ENCODE measurements at regions not wholly inside any gene's neighbourhood (a gene's known extent, or its start where the extent isn't known, plus 50 kb on each side); places are given as distances from the start of the nearest gene placed in this dataset.
"Not testable (repeated sequence)": the region's sequence is repeated elsewhere in the genome, so short reads cannot be mapped to it uniquely, and the experiment has no call there.

- not testable (repeated sequence) for DNase-seq
Observed at GRCh38 chr1:121573881-121574504, 389.2 kb downstream of the SRGAP2C start.

DNA sequence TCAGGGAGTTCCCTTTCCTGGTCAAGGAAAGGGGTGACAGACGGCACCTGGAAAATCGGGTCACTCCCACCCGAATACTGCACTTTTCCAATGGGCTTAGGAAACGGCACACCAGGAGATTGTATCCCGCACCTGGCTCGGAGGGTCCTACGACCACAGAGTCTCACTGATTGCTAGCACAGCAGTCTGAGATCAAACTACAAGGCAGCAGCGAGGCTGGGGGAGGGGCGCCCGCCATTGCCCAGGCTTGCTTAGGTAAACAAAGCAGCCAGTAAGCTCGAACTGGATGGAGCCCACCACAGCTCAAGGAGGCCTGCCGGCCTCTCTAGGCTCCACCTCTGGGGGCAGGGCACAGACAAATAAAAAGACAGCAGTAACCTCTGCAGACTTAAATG, 389.7 kb downstream of the SRGAP2C start:
- DNase-seq = not testable (repeated sequence)

DNA sequence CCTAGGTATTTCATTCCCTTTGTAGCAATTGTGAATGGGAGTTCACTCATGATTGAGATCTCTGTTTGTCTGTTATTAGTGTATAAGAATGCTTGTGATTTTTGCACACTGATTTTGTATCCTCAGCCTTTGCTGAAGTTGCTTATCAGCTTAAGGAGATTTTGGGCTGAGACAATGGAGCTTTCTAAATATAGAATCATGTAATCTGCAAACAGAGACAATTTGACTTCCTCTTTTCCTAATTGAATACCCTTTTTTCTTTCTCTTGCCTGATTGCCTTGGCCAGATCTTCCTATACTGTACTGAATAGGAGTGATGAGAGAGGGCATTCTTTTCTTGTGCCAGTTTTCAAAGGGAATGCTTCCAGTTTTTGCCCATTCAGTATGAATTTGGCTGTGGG, 398.1 kb downstream of the SRGAP2C start:
- DNase-seq = not testable (repeated sequence)

DNA sequence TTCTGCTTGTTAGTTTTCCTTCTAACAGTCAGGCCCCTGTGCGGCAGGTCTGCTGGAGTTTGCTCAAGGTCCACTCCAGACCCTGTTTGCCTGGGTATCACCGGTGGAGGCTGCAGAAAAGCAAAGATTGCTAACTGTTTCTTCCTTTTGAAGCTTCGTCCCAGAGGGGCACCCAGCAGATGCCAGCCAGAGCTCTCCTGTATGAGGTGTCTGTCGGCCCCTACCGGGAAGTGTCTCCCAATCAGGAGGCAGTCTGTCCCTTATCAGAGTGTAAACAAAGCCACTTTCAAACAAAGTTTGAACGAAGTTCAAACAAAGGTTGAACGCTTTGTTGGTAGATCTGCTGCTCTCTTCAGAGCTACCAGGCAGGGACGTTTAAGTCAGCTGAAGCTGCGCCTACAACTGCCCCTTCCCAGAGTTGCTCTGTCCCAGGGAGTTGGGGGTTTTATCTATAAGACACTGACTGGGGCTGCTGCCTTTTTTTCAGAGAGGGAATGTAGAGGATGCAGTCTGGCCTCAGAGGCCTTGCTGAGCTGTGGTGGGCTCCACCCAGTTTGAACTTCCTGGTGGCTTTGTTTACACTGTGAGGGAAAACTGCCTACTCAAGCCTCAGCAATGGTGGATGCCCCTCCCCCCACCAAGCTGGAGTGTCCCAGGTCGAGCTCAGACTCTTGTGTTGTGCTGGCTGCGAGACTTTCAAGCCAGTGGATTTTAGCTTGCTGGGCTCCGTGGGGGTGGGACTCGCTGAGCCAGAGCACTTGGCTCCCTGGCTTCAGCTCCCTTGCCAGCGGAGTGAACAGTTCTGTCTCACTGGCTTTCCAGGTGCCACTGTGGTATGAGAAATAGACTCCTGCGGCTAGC, 401.8 kb downstream of the SRGAP2C start:
- peak; percentile 17 for DNase-seq

- no peak for DNase-seq
Observed at GRCh38 chr1:121587230-121587569, 402.4 kb downstream of the SRGAP2C start.

GRCh38 chr1:121587777-121588176, 403.0 kb downstream of the SRGAP2C start:
- no peak for DNase-seq

DNA sequence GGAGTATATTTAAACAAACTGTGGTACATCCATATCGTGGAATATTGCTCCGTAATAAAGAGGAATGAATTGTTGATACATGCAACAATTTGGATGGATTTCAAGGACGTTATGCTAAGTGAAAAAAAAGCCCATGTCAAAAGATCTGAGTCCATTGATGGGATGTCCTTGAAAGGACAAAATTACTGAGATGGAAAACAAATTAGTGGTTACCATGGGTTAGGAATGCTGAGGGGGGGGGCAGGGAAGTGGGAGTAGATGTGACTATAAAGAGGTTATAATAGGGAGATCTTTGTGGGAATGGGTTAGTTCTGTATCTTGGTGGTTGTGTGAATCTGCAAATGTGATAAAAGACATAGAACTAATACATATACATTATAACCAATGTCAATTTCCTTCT, 409.3 kb downstream of the SRGAP2C start:
- DNase-seq = no peak

- DNase-seq = no peak
Observed at GRCh38 chr1:121595089-121595488, 410.3 kb downstream of the SRGAP2C start.

- DNase-seq = not testable (repeated sequence)
Observed at GRCh38 chr1:121604843-121605444, 420.2 kb downstream of the SRGAP2C start.

GRCh38 chr1:121607499-121607898, 422.7 kb downstream of the SRGAP2C start:
- not testable (repeated sequence) for DNase-seq
